B cell (primary cell): ENCODE measurements at regions not wholly inside any gene's neighbourhood (a gene's known extent, or its start where the extent isn't known, plus 50 kb on each side); places are given as distances from the start of the nearest gene placed in this dataset.
"Not testable (repeated sequence)": the region's sequence is repeated elsewhere in the genome, so short reads cannot be mapped to it uniquely, and the experiment has no call there.

Experiments used
- ATAC-seq: fragments of 200-7000 bp; cut with Tn5 transposase; one replicate; pipeline ENCODE4 v1.10.0; 2021; ENCODE audit warnings: low read depth, mild to moderate bottlenecking, moderate number of reproducible peaks, moderate library complexity
- CTCF ChIA-PET: fragments of 350-600 bp; sonication (Branson Sonifier 250); formaldehyde crosslinking; loops from one replicate; lab custom pipeline; 2021; ENCODE audit warnings: antibody characterized with exemption, inconsistent platforms; lab: Charles Lee
- POLR2A ChIA-PET: fragments of 350-600 bp; sonication (Branson Sonifier 250); formaldehyde crosslinking; loops from one replicate; lab custom pipeline; 2021; ENCODE audit warnings: antibody characterized with exemption; lab: Charles Lee
- DNase-seq: peaks from one replicate; pipeline ENCODE4 v3.0.0; 2013
- H2AFZ ChIP-seq: 2 replicates; pipeline ENCODE4 v1.6.1; 2012; ENCODE audit warnings: mild to moderate bottlenecking, low read depth, low read length; ENCODE audit not compliant: insufficient read depth, poor library complexity, severe bottlenecking
- H3K27ac ChIP-seq, 2 donors: 1 replicate in 1 of 2; 2 replicates in 1 of 2; pipeline ENCODE4 v1.5.1; 2012 to 2013; ENCODE audit warnings: low read length in 2 of 2, mild to moderate bottlenecking in 2 of 2, moderate library complexity in 1 of 2
- H3K27me3 ChIP-seq, 4 experiments: fragments of 200-600 bp in 1 of 4; sonication (generic) in 1 of 4; replicated peaks in 1 of 4; 1 replicate in 2 of 4; 2 replicates in 2 of 4; pipeline versions ENCODE4 v1.6.1 to v1.7.0; 2013 to 2016; ENCODE audit warnings: low read length in 3 of 4, mild to moderate bottlenecking in 2 of 4, mixed read lengths in 1 of 4, moderate library complexity in 1 of 4; ENCODE audit not compliant: insufficient read depth in 4 of 4, control insufficient read depth in 3 of 4; ENCODE audit errors: control extremely low read depth in 1 of 4
- H3K36me3 ChIP-seq, 2 experiments: replicated peaks in 1 of 2; 1 replicate in 1 of 2; 2 replicates in 1 of 2; pipeline versions ENCODE4 v1.6.1 to v1.7.1; 2013; ENCODE audit warnings: low read length in 1 of 2; ENCODE audit not compliant: insufficient read depth in 2 of 2, control insufficient read depth in 1 of 2; ENCODE audit errors: control extremely low read depth in 1 of 2, extremely low read depth in 1 of 2
- H3K4me1 ChIP-seq, 2 donors: fragments of 200-600 bp in 1 of 2; sonication (generic) in 1 of 2; 1 replicate in 1 of 2; 2 replicates in 1 of 2; pipeline versions ENCODE4 v1.5.1 to v1.6.1; 2013 to 2017; ENCODE audit warnings: low read length in 2 of 2; ENCODE audit not compliant: control insufficient read depth in 2 of 2, insufficient read depth in 2 of 2
- H3K4me2 ChIP-seq: replicated peaks from 2 replicates; pipeline ENCODE3; 2012; ENCODE audit warnings: mild to moderate bottlenecking, low read depth, low read length; ENCODE audit not compliant: poor library complexity, severe bottlenecking
- H3K4me3 ChIP-seq, 5 experiments: fragments of 200-600 bp in 1 of 5; sonication (generic) in 1 of 5; 1 replicate in 3 of 5; 2 replicates in 2 of 5; pipeline versions ENCODE4 v1.5.1 to v1.7.0; 2011 to 2016; ENCODE audit warnings: low read length in 4 of 5, mild to moderate bottlenecking in 4 of 5, low read depth in 2 of 5, control low read depth in 1 of 5, moderate library complexity in 1 of 5; ENCODE audit not compliant: insufficient read depth in 1 of 5; ENCODE audit errors: control extremely low read depth in 1 of 5, extremely low read depth in 1 of 5
- H3K79me2 ChIP-seq: fragments of 200-600 bp; sonication (generic); one replicate; pipeline ENCODE4 v1.6.0; 2016; ENCODE audit warnings: low read length; ENCODE audit not compliant: control insufficient read depth, insufficient read depth
- H3K9ac ChIP-seq: fragments of 200-600 bp; sonication (generic); 2 replicates; pipeline ENCODE4 v1.6.1; 2017; ENCODE audit warnings: mild to moderate bottlenecking, low read length, moderate library complexity
- H3K9me3 ChIP-seq, 3 donors: one replicate each; pipeline versions ENCODE4 v1.6.1 to v1.7.1; 2013; ENCODE audit warnings: low read length in 2 of 3; ENCODE audit not compliant: control insufficient read depth in 2 of 3, insufficient read depth in 1 of 3; ENCODE audit errors: control extremely low read depth in 1 of 3
- H4K20me1 ChIP-seq: 2 replicates; pipeline ENCODE4 v1.6.0; 2012; ENCODE audit warnings: mild to moderate bottlenecking, low read length; ENCODE audit not compliant: insufficient read depth, control insufficient read depth, poor library complexity, severe bottlenecking
- H3K27ac Mint-ChIP-seq: one replicate; pipeline ENCODE4 v1.8.0; 2021; ENCODE audit warnings: mixed read lengths
- H3K27me3 Mint-ChIP-seq: one replicate; pipeline ENCODE4 v1.8.0; 2021; ENCODE audit warnings: mixed read lengths
- H3K4me1 Mint-ChIP-seq: one replicate; pipeline ENCODE4 v1.8.0; 2021; ENCODE audit warnings: mixed read lengths
- H3K4me3 Mint-ChIP-seq: one replicate; pipeline ENCODE4 v1.8.0; 2021; ENCODE audit warnings: mixed read lengths
- H3K9me3 Mint-ChIP-seq: one replicate; pipeline ENCODE4 v1.8.0; 2022; ENCODE audit warnings: mixed read lengths; ENCODE audit not compliant: insufficient read depth
- WGBS: methylation state at CpG from one replicate; pipeline ENCODE4 v1.1.5; 2013; ENCODE audit warnings: missing lambda C conversion rate; ENCODE audit not compliant: insufficient coverage; 5-methylcytosine and 5-hydroxymethylcytosine counted together
- intact Hi-C: fragments of 100-400 bp; cut with micrococcal nuclease; formaldehyde crosslinking; loops from one replicate; pipeline ENCODE4 v1.10.0; 2022

DNA sequence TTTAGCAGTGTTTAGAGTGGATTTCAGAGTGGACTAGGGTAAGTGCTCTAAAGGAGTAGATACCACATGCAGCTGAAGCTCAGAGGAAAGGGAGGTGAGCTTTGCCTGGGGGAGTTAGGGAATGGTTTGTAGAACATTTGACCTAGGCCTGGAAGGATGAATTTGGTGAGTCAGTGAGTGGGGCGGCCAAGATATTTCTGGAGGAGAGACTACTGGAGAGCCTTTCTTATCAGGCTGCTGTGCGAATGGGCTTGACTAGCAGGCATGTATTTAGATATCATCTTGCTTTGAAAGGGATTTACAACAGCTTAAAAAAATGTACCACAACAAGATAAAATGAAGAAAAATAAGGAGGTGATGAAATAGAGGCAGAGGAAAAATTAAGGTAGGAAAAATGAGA is 77.8 kb upstream of the ROPN1 start:
- H3K27ac Mint-ChIP-seq, ATAC-seq, H3K4me3 Mint-ChIP-seq, POLR2A ChIA-PET, H3K4me1 Mint-ChIP-seq, H2AFZ ChIP-seq, H3K4me3 ChIP-seq, H3K9ac ChIP-seq, DNase-seq, H3K4me1 ChIP-seq, intact Hi-C loops, H3K36me3 ChIP-seq, H3K27me3 ChIP-seq, H3K27ac ChIP-seq, H3K9me3 ChIP-seq, H3K4me2 ChIP-seq, H4K20me1 ChIP-seq, H3K79me2 ChIP-seq, H3K9me3 Mint-ChIP-seq: not testable (repeated sequence)
- 83% methylated on average over 1 of the region's 2 CpGs for WGBS
- H3K27me3 Mint-ChIP-seq = peaks cover 31% of the 10 kb centered on the region
- CTCF ChIA-PET = interaction anchor here (1.3 kb wide), 1 partner anchor 10 kb away, joined by 5 read pairs; no protein-coding TSS in a partner anchor

DNA sequence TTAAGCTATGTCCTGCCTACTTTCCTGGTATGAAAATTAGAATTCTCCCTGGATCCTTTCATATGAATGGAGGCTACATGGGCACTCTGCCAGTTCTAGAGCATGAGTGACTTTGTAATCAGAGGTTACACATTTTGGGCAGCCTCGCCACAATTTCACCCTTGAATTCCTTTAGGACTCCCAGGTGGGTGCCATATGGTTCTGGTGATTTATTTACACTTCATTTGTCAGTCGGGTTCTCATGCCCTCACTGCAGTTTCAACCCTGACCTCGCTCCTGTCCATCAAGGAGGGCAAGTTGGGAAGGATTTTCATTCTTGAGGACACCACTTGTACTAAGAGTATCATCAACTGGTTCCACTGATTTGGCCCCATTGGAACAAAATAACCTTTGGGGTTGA is 83.2 kb upstream of the ROPN1 start:
- H3K4me1 ChIP-seq, H3K27ac Mint-ChIP-seq, H2AFZ ChIP-seq, intact Hi-C loops, H3K4me3 Mint-ChIP-seq, H3K27ac ChIP-seq, H3K4me3 ChIP-seq, H3K36me3 ChIP-seq, POLR2A ChIA-PET, ATAC-seq, H3K4me1 Mint-ChIP-seq, H3K4me2 ChIP-seq, H3K9ac ChIP-seq, H4K20me1 ChIP-seq, H3K27me3 ChIP-seq, H3K9me3 ChIP-seq, H3K9me3 Mint-ChIP-seq, H3K79me2 ChIP-seq, DNase-seq: not testable (repeated sequence)
- no CpG with 5 or more reads among the region's 3 CpGs for WGBS
- CTCF ChIA-PET = interaction anchor here (0.7 kb wide), 1 partner anchor 22 kb away, joined by 3 read pairs; no protein-coding TSS in a partner anchor
- H3K27me3 Mint-ChIP-seq = peaks cover 45% of the 10 kb centered on the region
